IPS-NIHi7 (cell line): ENCODE measurements at regions not wholly inside any gene's neighbourhood (a gene's known extent, or its start where the extent isn't known, plus 50 kb on each side); places are given as distances from the start of the nearest gene placed in this dataset.

Source experiments
- DNase-seq: peaks from one replicate; pipeline ENCODE4 v3.0.0; 2012; ENCODE audit warnings: mixed read lengths; ENCODE audit errors: extremely low spot score

DNA sequence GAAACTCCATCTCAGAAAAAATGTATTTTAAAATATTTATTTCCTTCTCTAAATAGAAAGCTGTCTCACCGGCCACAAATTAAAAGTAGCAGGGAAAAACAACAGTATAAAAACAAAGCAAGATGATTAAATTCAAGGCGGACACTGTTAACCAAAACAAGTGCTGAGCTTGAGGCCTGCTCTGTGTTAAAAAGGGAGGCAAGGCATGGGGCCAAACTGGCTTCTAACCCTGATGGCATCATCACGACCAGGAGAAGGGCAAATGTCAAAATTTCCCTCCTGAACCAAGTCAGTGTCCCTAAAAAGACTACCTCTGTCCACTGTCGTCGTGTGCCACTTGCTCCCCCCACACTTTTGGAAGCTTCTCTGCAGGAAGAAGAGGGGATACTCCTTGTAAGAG lies 116.1 kb downstream of the MSX2 start:
- no peak for DNase-seq

DNA sequence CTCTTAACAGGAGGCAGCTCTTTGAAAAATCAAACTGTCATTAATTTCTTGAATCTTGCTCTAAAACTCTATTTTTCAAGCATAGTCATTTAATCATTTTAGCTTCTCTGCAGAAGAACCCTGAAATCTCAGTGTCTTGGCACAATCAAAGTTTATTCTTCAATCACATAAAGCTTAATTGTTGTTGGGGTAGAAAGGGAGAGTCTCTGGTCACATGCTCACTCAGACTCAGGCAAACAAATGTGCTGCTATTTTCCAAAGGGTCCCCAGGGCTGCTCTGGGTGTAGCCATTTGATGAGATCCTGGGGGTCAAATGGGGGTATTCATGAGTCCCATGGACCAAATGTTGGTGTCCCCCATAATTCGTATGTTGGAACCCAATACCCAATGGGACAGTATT lies 114.8 kb downstream of the MSX2 start:
- no peak for DNase-seq

- peak; percentile 76 for DNase-seq
Observed at GRCh38 chr5:174837919-174838902, 113.8 kb downstream of the MSX2 start.

DNA sequence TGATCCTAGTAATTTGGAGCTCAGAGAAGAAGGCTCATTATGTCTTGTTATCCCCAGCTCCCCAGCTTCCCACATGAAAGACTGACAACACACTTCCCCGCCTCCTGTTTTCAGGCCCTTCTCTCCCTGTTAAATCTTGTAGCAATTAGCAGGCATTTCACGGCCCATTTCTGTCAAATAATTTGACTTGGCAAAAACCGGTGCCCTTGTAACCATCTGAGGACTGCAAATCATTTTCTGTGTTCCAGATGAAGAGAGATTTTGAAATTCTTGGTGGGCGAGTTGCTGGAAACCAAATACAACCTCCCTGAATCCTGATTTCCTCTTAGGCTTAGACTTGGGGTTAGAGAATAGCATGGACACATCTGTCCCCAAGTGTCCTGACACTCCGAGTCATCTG lies 109.7 kb downstream of the MSX2 start:
- no peak for DNase-seq

- DNase-seq = no peak
Observed at GRCh38 chr5:174832811-174833210, 108.4 kb downstream of the MSX2 start.

DNA sequence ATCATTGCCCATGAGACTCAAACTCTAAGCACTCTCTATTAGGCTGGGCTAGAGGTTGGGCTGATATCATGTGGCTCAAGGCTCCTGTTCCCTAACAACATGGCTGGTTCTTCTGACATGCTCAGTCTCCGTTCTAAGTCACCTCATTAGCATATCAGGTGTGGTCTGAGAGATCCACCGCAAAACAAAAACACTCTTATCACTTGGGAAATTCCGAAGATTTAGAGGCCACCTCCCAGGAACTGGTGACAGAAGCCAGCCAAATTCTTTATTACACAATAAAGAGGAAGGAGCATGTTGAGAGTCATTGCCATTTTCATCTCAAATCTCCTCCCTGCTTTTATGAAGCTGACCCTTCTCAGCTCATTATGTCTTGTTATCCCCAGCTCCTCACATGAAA lies 107.6 kb downstream of the MSX2 start:
- DNase-seq = no peak

DNA sequence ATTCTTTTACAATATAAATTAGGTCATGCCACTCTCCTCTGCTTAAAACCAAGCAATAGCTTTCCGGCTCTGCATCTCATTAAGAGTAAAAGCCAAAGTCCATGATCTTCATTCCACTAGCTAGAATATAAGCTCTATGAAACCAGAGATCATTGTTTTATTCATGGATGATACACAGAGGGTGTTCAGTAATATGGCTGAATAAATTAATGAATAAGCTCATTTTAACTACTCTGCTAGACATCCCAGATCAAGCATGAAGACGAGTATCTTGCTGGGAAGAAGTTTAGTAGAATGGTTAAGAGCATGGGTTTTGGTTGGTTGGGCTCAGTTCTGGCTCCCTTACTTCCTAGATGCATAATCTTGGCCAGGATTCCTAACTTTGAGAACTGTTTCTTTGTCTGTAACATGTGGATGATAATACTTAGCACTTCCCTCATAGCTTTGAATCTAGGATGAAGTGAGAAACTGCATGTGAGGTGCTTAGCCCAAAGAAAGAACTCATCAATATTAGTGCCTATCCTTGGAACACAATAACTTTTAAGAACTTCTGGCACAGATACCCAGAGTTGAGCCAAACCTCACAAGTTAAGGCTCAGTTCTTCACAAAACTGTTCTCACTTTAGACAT lies 106.8 kb downstream of the MSX2 start:
- DNase-seq = no peak

DNA sequence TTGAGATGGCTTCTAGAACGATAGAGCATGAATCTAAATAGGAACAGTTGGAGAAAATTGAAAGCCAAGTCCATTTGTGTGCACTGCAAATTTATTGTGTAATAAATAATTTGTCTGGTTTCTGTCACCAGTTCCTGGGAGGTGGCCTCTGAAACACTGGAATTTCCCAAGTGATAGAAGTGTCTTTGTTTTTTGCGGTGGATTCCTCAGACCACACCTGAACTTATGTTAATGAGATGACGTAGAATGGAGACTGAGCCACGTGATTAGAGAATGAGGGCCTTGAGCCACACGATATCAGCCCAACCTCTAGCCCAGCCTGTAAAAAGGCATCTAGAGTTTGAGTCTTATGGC lies 105.1 kb downstream of the MSX2 start:
- DNase-seq = no peak

- DNase-seq = no peak
Observed at GRCh38 chr5:174828804-174829510, 104.6 kb downstream of the MSX2 start.

GRCh38 chr5:174827558-174827957 lies 103.2 kb downstream of the MSX2 start:
- no peak for DNase-seq

DNA sequence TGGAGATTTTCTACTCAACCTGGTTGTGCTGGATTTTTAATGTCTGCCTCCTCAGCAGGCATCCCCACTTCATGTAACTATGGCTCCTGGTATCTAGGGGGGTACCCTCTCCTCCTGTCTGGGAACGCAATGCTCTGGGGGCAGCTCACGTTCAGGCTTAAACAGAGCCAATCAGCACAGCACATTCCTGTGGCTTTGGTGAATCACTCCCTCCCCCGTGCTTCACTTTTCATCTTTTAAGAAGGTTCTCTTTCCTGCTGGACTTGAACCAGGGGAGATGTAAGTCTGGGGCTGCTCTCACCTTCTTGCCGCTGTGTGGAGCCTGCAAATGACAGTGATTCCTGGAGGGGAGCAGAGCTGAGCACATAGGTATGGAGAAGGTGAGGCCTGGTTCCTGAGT lies 101.2 kb downstream of the MSX2 start:
- DNase-seq = no peak

DNA sequence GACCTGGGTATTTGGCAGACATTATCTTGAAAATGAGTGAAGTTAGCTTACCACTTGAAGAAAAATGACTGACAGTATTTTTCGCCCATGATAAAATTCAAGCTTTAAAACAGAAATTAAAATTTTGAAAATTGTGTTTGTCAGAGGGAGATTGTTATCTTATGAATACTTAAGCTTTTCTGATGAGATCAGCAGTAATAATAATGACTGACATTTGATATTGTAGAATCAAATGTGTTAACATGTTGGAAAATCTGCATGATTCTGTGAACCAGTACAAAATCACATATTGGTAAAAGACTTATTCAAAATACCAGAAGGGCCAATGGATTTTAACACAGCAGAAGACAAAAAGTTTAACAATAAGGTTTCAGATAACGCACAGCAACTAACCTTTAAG lies 94.0 kb downstream of the MSX2 start:
- DNase-seq = no peak

GRCh38 chr5:174817610-174818009 lies 93.2 kb downstream of the MSX2 start:
- no peak for DNase-seq

DNA sequence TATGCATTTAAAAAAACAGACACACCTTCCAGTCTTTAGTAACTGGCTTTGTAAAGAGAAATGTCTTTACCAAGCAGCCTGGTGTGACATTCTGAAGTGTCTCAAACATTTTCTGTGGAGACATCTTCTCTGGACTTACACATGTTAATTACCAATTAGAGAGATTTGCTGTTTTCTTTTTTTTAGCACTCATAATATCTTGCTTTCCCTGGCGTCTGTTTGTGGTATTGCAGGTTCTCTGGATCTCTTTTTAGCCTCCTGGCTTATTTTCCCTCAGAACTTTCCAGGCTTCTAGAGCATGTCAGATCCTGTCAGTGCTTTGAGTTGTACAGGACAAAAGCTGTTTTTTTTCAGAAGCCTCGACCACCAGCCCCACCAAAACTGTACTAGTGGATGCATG lies 92.5 kb downstream of the MSX2 start:
- peak; percentile 33 for DNase-seq

- DNase-seq = no peak
Observed at GRCh38 chr5:174811438-174811837, 87.1 kb downstream of the MSX2 start.

DNA sequence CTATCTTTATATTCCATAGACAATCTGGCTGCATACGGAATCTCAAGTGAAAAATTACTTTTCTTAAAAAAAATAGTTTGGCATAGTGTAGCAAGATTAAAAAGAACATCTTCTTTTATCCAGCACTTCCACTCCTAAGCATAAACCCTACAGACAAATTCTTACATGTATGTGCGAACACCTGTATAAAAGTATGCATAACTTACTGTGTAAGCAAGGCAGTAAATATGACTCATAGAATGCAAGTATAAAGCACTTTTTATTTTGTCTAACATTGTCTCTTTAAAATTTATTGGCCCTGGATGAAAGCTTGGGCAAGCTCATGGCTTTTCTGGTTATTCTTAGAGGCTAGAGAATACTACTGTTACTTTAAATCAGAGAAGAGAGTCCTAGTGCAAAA lies 86.4 kb downstream of the MSX2 start:
- DNase-seq = no peak

DNA sequence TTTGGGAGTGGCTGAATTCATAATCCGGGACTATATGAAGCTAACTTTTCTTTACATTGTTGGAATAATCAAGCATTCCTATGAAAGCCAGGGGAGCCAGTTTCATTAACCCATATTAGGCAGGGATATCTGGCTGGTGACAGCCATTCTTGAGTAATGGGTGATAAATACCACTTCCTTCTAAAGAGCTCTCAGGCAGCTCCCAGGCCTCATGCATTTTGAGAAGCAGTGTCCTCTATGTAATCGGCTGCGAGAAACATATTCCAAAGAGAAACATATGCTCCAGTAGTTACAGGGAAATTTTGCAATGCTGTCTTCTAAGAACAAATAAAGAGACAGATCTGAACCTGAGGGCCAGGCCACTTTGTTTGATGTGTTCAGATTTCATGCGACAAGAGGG lies 83.1 kb downstream of the MSX2 start:
- DNase-seq = no peak

- DNase-seq = no peak
Observed at GRCh38 chr5:174806729-174807128, 82.3 kb downstream of the MSX2 start.

- no peak for DNase-seq
Observed at GRCh38 chr5:174801798-174802197, 77.4 kb downstream of the MSX2 start.

DNA sequence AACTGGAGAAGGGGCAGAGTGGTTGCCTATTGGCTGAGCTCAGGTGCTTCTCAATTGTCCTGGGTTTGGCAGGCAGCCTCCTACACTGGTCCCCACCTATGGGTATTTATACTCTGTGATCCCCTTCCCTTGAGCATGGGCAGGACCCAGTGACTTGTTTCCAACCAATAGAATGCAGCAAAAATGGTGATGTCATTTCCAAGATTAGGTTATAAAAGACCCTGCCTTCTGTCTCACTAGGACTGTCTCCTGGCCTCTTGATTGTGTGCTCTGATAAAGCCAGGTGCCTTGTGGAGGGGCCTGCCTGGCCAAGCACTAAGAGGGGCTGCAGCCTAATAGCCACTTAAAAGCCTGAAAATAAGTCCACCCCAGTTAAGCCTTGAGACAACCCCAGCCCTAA lies 76.1 kb downstream of the MSX2 start:
- DNase-seq = no peak

DNA sequence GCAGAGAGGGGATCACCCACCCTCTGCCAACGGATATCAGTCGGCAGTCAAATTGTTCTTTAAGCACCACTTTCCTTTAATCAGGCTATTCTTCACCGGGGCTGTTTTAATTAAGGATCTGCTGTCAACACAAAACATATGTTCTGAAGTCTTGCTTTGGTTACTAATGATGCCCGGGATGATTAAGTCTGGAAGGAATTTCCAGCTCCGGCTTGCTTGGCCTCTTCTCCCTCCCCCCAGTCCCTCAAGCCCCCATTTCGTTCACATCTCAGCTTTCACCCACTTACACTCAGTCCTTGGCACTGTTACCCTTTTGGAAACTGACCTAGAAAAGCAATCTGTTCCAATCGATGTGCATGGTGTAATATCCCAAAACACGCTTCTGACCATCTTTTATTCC lies 74.7 kb downstream of the MSX2 start:
- DNase-seq = no peak

DNA sequence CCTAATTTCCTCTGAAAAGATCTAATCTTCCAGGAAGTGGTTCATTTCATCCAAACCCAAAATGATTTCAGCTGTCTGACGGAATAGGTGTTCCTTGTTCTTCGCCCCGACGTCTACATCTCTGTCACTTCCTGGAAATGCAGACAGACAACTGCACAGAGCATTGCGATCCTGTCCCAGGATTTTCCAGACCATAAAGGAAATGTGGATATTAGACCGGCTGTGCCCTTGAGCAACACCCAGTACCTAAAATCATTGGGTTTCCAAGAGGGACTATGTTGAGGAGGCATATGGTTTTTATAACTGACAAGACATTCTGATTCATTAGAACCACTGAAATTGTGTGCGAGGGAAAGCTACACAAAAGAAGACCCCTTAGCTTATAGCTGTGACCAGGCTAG lies 74.2 kb downstream of the MSX2 start:
- DNase-seq = no peak

DNA sequence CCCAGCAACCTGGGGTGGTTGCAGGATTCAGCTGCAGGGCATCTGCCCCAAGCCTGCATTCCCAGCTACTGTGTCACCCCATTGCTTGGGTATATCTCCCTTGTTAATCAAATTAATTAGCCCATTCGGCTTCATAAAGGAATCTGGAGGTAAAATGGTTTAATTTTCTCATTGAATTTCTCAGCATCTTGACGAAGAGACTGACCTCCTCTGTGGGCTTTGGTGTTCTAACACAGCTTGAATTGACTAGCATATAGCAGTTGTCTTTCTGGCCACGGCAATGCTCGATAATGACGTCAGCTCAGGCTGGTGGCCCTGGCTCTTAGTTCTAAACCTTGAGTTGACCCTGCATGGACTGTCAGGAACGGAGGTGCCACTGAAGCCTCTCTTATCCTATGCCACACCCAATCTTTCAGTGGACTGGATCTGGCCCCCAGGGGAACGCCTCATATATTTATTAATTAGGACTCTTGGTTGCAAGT lies 72.4 kb downstream of the MSX2 start:
- no peak for DNase-seq
